COLO668 (cell line): ENCODE measurements at regions not wholly inside any gene's neighbourhood (a gene's known extent, or its start where the extent isn't known, plus 50 kb on each side); places are given as distances from the start of the nearest gene placed in this dataset.

Experiments
- DNase-seq: peaks from one replicate; lab custom pipeline; 2025; ENCODE audit not compliant: unreplicated experiment; lab: John Stamatoyannopoulos, UW

GRCh38 chr3:117367861-117368260 is 658.3 kb downstream of the TUSC7 start:
- DNase-seq = no peak

- DNase-seq = no peak
Measured at GRCh38 chr3:117380631-117381030, 671.1 kb downstream of the TUSC7 start.

GRCh38 chr3:117393119-117393518 is 683.5 kb downstream of the TUSC7 start:
- no peak for DNase-seq

- peak; percentile 60 for DNase-seq
Measured at GRCh38 chr3:117398141-117398899, 688.7 kb downstream of the TUSC7 start.

- peak; percentile 27 for DNase-seq
Measured at GRCh38 chr3:117399311-117400078, 689.9 kb downstream of the TUSC7 start.

GRCh38 chr3:117400303-117400702 is 690.7 kb downstream of the TUSC7 start:
- peak; percentile 0 for DNase-seq

GRCh38 chr3:117404141-117404540 is 694.6 kb downstream of the TUSC7 start:
- DNase-seq = no peak

- peak; percentile 2 for DNase-seq
Measured at GRCh38 chr3:117404730-117405129, 695.2 kb downstream of the TUSC7 start.

- DNase-seq = no peak
Measured at GRCh38 chr3:117405359-117405758, 695.8 kb downstream of the TUSC7 start.

GRCh38 chr3:117407317-117407716 is 697.7 kb downstream of the TUSC7 start:
- DNase-seq = peak; percentile 2

- DNase-seq = no peak
Measured at GRCh38 chr3:117408811-117409210, 699.2 kb downstream of the TUSC7 start.

GRCh38 chr3:117409256-117409655 is 699.7 kb downstream of the TUSC7 start:
- DNase-seq = no peak

- DNase-seq = no peak
Measured at GRCh38 chr3:117409701-117410459, 700.3 kb downstream of the TUSC7 start.

GRCh38 chr3:117411971-117412370 is 702.4 kb downstream of the TUSC7 start:
- DNase-seq = no peak

GRCh38 chr3:117417411-117417810 is 707.8 kb downstream of the TUSC7 start:
- no peak for DNase-seq

- DNase-seq = no peak
Measured at GRCh38 chr3:117427081-117427480, 717.5 kb downstream of the TUSC7 start.

- no peak for DNase-seq
Measured at GRCh38 chr3:117433427-117433826, 723.8 kb downstream of the TUSC7 start.

- DNase-seq = no peak
Measured at GRCh38 chr3:117434661-117435412, 725.3 kb downstream of the TUSC7 start.

- DNase-seq = no peak
Measured at GRCh38 chr3:117435506-117435905, 725.9 kb downstream of the TUSC7 start.

- peak; percentile 5 for DNase-seq
Measured at GRCh38 chr3:117439812-117440211, 730.2 kb downstream of the TUSC7 start.

GRCh38 chr3:117441851-117442250 is 732.3 kb downstream of the TUSC7 start:
- DNase-seq = no peak
